ENCODE measurements at regions not wholly inside any gene's neighbourhood (a gene's known extent, or its start where the extent isn't known, plus 50 kb on each side); places are given as distances from the start of the nearest gene placed in this dataset.

DNA sequence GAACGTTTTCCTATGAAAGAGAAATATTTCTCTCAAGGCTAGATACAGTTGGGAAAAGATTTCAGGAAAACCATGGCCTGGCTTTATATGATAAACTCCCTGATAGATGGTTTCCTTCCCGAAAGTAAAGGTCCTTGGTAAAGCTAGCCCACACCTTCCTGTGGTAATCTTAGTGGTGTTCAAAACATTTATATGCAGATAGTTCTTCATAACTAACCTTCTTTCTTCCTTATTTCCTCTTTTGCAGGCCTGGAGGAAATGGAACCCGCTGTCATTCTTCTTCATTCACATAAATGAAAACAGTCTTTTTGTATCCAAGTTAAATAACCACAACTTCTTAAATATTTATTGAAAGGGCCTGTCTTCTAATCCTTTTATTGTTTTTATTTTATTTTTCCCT lies 474.0 kb upstream of the ACTBL2 start:
- Histone ChIP-seq H3K27me3 (no peaks in the 10 kb centered on the region), H3K4me1 (peaks cover 0 to 9% (median 0%) of the 10 kb centered on the region in 9 donors), H3K27ac (no peak overlapping the region), H3K9me3 (peaks cover 0 to 2% (median 0%) of the 10 kb centered on the region in 11 donors), H3K36me3 (no peaks in the 10 kb centered on the region), H3K4me3 (no peak overlapping the region)
- intact Hi-C loops (cut with DNase I), result no loop called here
- WGBS, 2 donors, result 52 to 75% methylated on average over 3 of the region's 3 CpGs
- TF ChIP-seq, protein P1, sequence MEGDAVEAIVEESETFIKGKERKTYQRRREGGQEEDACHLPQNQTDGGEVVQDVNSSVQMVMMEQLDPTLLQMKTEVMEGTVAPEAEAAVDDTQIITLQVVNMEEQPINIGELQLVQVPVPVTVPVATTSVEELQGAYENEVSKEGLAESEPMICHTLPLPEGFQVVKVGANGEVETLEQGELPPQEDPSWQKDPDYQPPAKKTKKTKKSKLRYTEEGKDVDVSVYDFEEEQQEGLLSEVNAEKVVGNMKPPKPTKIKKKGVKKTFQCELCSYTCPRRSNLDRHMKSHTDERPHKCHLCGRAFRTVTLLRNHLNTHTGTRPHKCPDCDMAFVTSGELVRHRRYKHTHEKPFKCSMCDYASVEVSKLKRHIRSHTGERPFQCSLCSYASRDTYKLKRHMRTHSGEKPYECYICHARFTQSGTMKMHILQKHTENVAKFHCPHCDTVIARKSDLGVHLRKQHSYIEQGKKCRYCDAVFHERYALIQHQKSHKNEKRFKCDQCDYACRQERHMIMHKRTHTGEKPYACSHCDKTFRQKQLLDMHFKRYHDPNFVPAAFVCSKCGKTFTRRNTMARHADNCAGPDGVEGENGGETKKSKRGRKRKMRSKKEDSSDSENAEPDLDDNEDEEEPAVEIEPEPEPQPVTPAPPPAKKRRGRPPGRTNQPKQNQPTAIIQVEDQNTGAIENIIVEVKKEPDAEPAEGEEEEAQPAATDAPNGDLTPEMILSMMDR (IDR thresholded peaks at IDR 0.05), result no peak
- ATAC-seq (no peak), DNase-seq (no peak)

DNA sequence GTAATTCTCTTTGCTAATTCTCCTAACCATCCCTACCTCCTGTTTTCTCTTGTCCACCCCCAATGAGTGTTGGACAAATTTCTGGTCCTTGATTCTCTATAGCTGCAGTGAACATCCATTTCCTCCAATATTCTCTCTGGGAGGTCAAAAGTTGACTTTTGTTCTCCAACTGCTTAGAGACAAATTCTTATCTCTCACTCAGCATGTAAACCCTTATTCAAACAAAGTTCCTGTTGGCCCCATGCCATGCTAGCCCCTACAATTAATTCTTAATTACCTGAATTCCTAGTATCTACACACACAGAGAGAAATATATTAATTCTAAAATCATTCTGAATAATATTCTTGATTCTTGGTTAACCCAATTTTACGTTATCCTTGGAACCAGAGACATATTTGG lies 472.9 kb upstream of the ACTBL2 start:
- no peak overlapping the region for H3K27ac ChIP-seq
- intact Hi-C loops (cut with DNase I), result no loop called here
- H3K36me3 ChIP-seq, result no peaks in the 10 kb centered on the region
- WGBS, 2 donors, result 0 to 9% methylated on average over 1 of the region's 1 CpG
- TF ChIP-seq, protein P1 (IDR thresholded peaks at IDR 0.05), result no peak
- DNase-seq (no peak), ATAC-seq (no peak)
- H3K4me3 ChIP-seq, result no peak overlapping the region
- no peaks in the 10 kb centered on the region for H3K9me3 ChIP-seq
- peaks cover 0 to 9% (median 0%) of the 10 kb centered on the region in 9 donors for H3K4me1 ChIP-seq
- H3K27me3 ChIP-seq, result no peaks in the 10 kb centered on the region

GRCh38 chr5:57953792-57954191 lies 471.2 kb upstream of the ACTBL2 start:
- DNase-seq (no peak), ATAC-seq (no peak)
- 47 to 50% methylated on average over 2 of the region's 2 CpGs for WGBS, 2 donors
- no peak overlapping the region for H3K27ac ChIP-seq
- H3K27me3 ChIP-seq, result no peaks in the 10 kb centered on the region
- H3K9me3 ChIP-seq, result no peaks in the 10 kb centered on the region
- no peaks in the 10 kb centered on the region for H3K36me3 ChIP-seq
- peaks cover 0 to 9% (median 0%) of the 10 kb centered on the region in 9 donors for H3K4me1 ChIP-seq
- H3K4me3 ChIP-seq, result no peak overlapping the region
- intact Hi-C loops (cut with DNase I), result no loop called here
- TF ChIP-seq, protein P1 (IDR thresholded peaks at IDR 0.05), result no peak

DNA sequence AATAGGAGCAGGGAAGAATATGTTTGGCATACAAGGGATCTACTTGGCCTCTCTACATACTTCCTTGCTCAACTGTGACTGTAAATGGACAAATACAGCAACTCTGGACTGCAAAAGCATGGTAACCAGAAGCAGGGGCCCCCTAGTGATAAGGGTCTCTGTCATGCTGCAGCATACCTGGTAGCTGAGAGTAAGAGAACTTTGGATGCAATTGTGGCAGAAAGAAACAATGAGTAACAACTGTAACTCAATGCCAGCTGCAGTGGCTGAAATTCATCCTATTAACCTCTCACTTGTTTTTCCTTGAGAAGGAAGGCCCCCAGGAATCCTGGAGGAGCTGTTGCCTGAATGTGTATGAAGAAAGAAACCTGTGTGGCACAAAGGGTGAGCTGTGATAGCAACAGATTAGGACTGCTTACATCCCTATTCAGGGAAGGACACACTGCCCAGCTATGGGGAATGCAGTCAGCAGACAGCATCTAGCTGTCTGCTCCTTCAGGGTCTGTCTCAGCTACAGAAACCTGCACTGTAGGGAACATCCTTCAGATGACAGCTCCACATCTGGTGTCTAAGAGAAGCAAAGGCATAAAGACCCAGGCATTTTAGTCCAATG lies 468.1 kb upstream of the ACTBL2 start:
- intact Hi-C loops (cut with DNase I), result no loop called here
- no peak for ATAC-seq
- no peak for DNase-seq
- Histone ChIP-seq H3K4me3 (no peak overlapping the region), H3K9me3 (no peaks in the 10 kb centered on the region), H3K27ac (no peak overlapping the region), H3K36me3 (no peaks in the 10 kb centered on the region), H3K27me3 (no peaks in the 10 kb centered on the region), H3K4me1 (peaks cover 0 to 5% (median 0%) of the 10 kb centered on the region in 9 donors)
- TF ChIP-seq, protein P1 (IDR thresholded peaks at IDR 0.05), result no peak
